ENCODE measurements at regions not wholly inside any gene's neighbourhood (a gene's known extent, or its start where the extent isn't known, plus 50 kb on each side); places are given as distances from the start of the nearest gene placed in this dataset.
"Not testable (repeated sequence)": the region's sequence is repeated elsewhere in the genome, so short reads cannot be mapped to it uniquely, and the experiment has no call there.

DNA sequence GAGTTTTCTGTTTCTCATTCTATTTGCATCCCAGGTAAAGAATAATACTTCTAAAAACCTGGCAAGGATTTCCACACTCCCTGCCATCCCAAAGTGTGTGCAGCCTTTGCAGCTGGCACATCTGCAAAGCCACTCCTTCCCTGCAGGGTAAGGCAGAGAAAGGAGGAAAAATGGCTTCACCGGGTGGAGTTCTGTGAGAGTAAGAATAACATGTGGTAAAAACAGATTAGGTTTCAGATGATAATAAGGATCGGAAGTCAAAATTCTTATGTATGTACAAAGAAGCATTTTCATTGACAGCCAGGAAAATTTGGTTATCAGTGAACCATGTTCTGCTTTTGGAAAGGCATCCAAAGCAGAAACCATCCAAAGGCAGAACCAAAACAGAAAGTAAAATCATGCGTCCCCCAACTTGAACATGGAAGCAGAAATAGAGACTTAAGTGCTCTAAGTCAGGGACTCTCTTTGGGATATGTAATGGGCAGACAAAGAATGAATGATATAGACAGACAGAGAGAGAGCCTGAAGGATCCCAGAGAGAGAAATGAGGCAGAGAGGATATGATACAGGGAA lies 192.6 kb upstream of the CCDC196 start:
- Mint-ChIP-seq H3K36me3 (no peaks in the 10 kb centered on the region), H3K4me1 (ENCODE audit: low read depth) (no peaks in the 10 kb centered on the region), H3K27me3 (no peaks in the 10 kb centered on the region), H3K27ac (no peak overlapping the region), H3K4me3 (no peak overlapping the region), H3K9me3 (peaks cover 5% of the 10 kb centered on the region)
- no peak for DNase-seq
- ChIA-PET CTCF (no interaction called here), POLR2A (no interaction called here)
- intact Hi-C loops (cut with micrococcal nuclease) = no loop called here

DNA sequence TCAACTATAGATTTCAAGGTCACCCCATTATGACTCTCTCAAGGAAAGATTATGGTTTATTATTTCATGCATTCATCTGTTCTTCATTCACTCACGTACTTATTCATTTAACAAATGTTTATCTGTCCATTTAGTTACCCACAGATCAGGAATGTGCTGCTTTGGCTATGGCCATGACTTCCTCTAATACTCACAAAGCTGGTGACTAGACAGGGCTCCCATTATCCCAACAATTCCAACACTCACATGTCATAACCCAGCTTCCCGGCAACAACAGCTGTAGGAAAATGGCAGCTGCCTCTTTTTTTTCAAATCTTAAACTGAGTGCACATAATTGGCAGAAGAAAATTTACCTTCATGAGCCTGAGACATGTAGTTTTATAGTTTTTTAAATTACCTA lies 190.8 kb upstream of the CCDC196 start:
- Mint-ChIP-seq H3K27ac (no peak overlapping the region), H3K9me3 (peaks cover 8% of the 10 kb centered on the region), H3K4me1 (ENCODE audit: low read depth) (no peaks in the 10 kb centered on the region), H3K27me3 (no peaks in the 10 kb centered on the region), H3K36me3 (no peaks in the 10 kb centered on the region), H3K4me3 (no peak overlapping the region)
- no peak for DNase-seq
- ChIA-PET CTCF (interaction anchor here (1.6 kb wide), 1 partner anchor 64 kb away, joined by 3 read pairs; no protein-coding TSS in a partner anchor), POLR2A (no interaction called here)
- intact Hi-C loops (cut with micrococcal nuclease) = no loop called here

GRCh38 chr14:66300886-66301285 lies 185.3 kb upstream of the CCDC196 start:
- no peaks in the 10 kb centered on the region for H3K36me3 Mint-ChIP-seq
- H3K4me3 Mint-ChIP-seq = no peak overlapping the region
- DNase-seq = no peak
- intact Hi-C loops (cut with micrococcal nuclease) = no loop called here
- ChIA-PET POLR2A (no interaction called here), CTCF (no interaction called here)
- no peak overlapping the region for H3K27ac Mint-ChIP-seq
- H3K9me3 Mint-ChIP-seq = peaks cover 12% of the 10 kb centered on the region
- H3K4me1 Mint-ChIP-seq (ENCODE audit: low read depth) = no peaks in the 10 kb centered on the region
- no peaks in the 10 kb centered on the region for H3K27me3 Mint-ChIP-seq

- ChIA-PET POLR2A (no interaction called here), CTCF (no interaction called here)
- no peak overlapping the region for H3K27ac Mint-ChIP-seq
- intact Hi-C loops (cut with micrococcal nuclease) = no loop called here
- no peaks in the 10 kb centered on the region for H3K4me1 Mint-ChIP-seq (ENCODE audit: low read depth)
- H3K27me3 Mint-ChIP-seq = no peaks in the 10 kb centered on the region
- no peak for DNase-seq
- peaks cover 13% of the 10 kb centered on the region for H3K9me3 Mint-ChIP-seq
- no peak overlapping the region for H3K4me3 Mint-ChIP-seq
- H3K36me3 Mint-ChIP-seq = peaks cover 3% of the 10 kb centered on the region
Measured at GRCh38 chr14:66306101-66306500, 180.1 kb upstream of the CCDC196 start.

DNA sequence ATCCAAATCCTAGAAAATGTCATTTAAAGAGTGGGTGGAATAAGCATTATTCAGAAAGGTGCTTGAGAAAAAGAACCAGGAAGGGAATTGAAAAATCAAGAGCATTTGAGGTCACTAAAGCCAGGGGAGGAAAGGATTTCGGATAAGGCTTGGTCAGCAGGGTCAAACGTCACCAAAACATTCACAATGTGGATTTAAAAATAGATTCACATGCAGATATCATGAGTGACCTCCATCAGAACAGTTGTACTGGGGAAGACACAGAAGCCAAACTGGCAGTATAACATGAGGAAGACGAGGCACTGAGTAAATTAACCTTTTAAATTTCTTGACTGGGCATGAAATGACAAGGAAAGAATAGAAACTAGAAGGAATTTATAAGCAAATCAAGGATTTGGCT lies 175.1 kb upstream of the CCDC196 start:
- Mint-ChIP-seq H3K4me1 (ENCODE audit: low read depth) (no peaks in the 10 kb centered on the region), H3K9me3 (peaks cover 9% of the 10 kb centered on the region), H3K27ac (no peak overlapping the region), H3K36me3 (peaks cover 3% of the 10 kb centered on the region), H3K4me3 (no peak overlapping the region), H3K27me3 (no peaks in the 10 kb centered on the region)
- intact Hi-C loops (cut with micrococcal nuclease) = no loop called here
- DNase-seq = no peak
- POLR2A ChIA-PET = no interaction called here
- CTCF ChIA-PET = no interaction called here

DNA sequence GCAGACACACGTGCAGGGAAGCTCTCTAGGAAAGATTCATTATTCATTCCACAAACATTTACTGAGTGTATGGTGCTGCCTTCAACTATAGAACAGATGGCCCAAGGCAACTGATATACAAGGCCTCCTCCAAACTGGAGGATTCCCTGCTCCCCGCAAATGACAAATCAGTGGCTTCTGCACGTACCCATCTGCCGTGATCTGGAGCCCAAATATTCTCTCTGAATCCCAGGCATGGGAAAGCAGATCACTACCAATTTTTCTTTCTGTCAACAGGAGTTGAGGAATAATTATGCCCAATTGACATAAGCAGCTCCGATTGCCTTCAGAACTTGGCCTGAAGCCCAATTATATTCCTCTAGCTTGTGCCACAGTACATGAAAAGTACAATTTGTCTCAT lies 174.2 kb upstream of the CCDC196 start:
- intact Hi-C loops (cut with micrococcal nuclease) = no loop called here
- H3K4me1 Mint-ChIP-seq (ENCODE audit: low read depth) = no peaks in the 10 kb centered on the region

DNA sequence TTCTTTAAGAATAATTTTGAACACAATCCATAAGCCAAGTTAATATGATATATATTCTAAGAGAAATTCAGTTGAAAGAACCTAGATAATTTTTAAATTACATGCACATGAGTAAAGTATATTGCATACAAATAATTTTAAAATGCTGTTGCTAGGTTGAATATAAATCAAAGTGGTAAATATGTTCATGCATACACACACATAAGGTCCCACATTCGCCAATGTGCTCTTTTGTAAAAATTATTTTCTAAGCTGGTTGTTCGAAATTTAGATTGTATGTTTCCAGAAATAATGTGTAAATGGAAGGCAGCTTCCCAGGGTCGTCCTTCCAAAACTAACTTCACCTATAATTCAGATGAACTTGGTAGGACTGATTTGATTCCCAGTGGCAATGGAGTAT lies 173.7 kb upstream of the CCDC196 start:
- no peak overlapping the region for H3K27ac Mint-ChIP-seq
- POLR2A ChIA-PET = no interaction called here
- H3K4me1 Mint-ChIP-seq (ENCODE audit: low read depth) = no peaks in the 10 kb centered on the region
- H3K27me3 Mint-ChIP-seq = no peaks in the 10 kb centered on the region
- no peak for DNase-seq
- CTCF ChIA-PET = interaction anchor here (0.7 kb wide), 1 partner anchor 92 kb away, joined by 3 read pairs; no protein-coding TSS in a partner anchor
- peaks cover 16% of the 10 kb centered on the region for H3K9me3 Mint-ChIP-seq
- H3K4me3 Mint-ChIP-seq = no peak overlapping the region
- H3K36me3 Mint-ChIP-seq = peaks cover 4% of the 10 kb centered on the region
- intact Hi-C loops (cut with micrococcal nuclease) = no loop called here

More for the DNA sequence above, 174.2 kb upstream of the CCDC196 start:
- DNase-seq = no peak
- ChIA-PET CTCF (interaction anchor here (0.7 kb wide), 1 partner anchor 92 kb away, joined by 3 read pairs; no protein-coding TSS in a partner anchor), POLR2A (no interaction called here)
- peaks cover 2% of the 10 kb centered on the region for H3K36me3 Mint-ChIP-seq
- H3K27me3 Mint-ChIP-seq = no peaks in the 10 kb centered on the region
- H3K4me3 Mint-ChIP-seq = no peak overlapping the region
- H3K27ac Mint-ChIP-seq = no peak overlapping the region
- peaks cover 11% of the 10 kb centered on the region for H3K9me3 Mint-ChIP-seq

- H3K27ac Mint-ChIP-seq = no peak overlapping the region
- no peak overlapping the region for H3K4me3 Mint-ChIP-seq
- POLR2A ChIA-PET = no interaction called here
- CTCF ChIA-PET = interaction anchor here (0.6 kb wide), 1 partner anchor 89 kb away, joined by 3 read pairs; no protein-coding TSS in a partner anchor
- intact Hi-C loops (cut with micrococcal nuclease) = no loop called here
- no peaks in the 10 kb centered on the region for H3K27me3 Mint-ChIP-seq
- no peaks in the 10 kb centered on the region for H3K4me1 Mint-ChIP-seq (ENCODE audit: low read depth)
- H3K9me3 Mint-ChIP-seq = peaks cover 23% of the 10 kb centered on the region
- peaks cover 10% of the 10 kb centered on the region for H3K36me3 Mint-ChIP-seq
- DNase-seq = no peak
Measured at GRCh38 chr14:66315098-66315497, 171.1 kb upstream of the CCDC196 start.

DNA sequence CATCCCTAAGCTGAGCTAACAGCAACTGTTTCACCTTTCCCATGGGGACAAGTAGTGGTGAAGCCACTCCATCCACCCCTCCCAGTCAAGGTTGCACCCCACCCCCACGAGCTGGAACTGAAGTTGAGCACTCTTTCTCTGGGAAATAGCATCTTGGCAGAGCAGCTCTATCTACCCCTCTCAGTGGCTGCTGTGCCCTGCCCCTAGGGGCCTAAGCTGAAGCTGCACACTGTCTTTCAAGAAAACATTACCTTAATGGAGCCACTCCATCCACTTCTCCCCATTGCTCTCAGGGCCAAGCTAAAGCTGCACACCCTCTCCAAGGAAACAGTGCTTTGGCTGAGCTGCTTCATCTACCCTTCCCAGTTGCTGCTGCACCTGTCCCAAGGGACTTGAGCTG lies 170.6 kb upstream of the CCDC196 start:
- Mint-ChIP-seq H3K4me1 (ENCODE audit: low read depth) (no peaks in the 10 kb centered on the region), H3K9me3 (peaks cover 23% of the 10 kb centered on the region), H3K4me3 (no peak overlapping the region), H3K27ac (no peak overlapping the region), H3K27me3 (no peaks in the 10 kb centered on the region), H3K36me3 (peaks cover 10% of the 10 kb centered on the region)
- ChIA-PET CTCF (interaction anchor here (0.6 to 0.9 kb wide), 2 partner anchors 28 to 89 kb away, joined by 3 read pairs; no protein-coding TSS in a partner anchor), POLR2A (no interaction called here)
- no peak for DNase-seq
- intact Hi-C loops (cut with micrococcal nuclease) = no loop called here

GRCh38 chr14:66322564-66322963 lies 163.6 kb upstream of the CCDC196 start:
- H3K9me3 Mint-ChIP-seq = peaks cover 16% of the 10 kb centered on the region
- H3K36me3 Mint-ChIP-seq = peaks cover 5% of the 10 kb centered on the region
- intact Hi-C loops (cut with micrococcal nuclease) = no loop called here
- ChIA-PET POLR2A (no interaction called here), CTCF (no interaction called here)
- no peak overlapping the region for H3K4me3 Mint-ChIP-seq
- H3K27ac Mint-ChIP-seq = no peak overlapping the region
- H3K4me1 Mint-ChIP-seq (ENCODE audit: low read depth) = no peaks in the 10 kb centered on the region
- no peak for DNase-seq
- no peaks in the 10 kb centered on the region for H3K27me3 Mint-ChIP-seq

GRCh38 chr14:66330228-66330627 lies 155.9 kb upstream of the CCDC196 start:
- POLR2A ChIA-PET = no interaction called here
- Mint-ChIP-seq H3K27me3 (no peaks in the 10 kb centered on the region), H3K9me3 (no peaks in the 10 kb centered on the region), H3K36me3 (peaks cover 2% of the 10 kb centered on the region), H3K4me1 (ENCODE audit: low read depth) (no peaks in the 10 kb centered on the region), H3K27ac (no peak overlapping the region), H3K4me3 (no peak overlapping the region)
- intact Hi-C loops (cut with micrococcal nuclease) = no loop called here
- CTCF ChIA-PET = no interaction called here
- no peak for DNase-seq

GRCh38 chr14:66330916-66331315 lies 155.3 kb upstream of the CCDC196 start:
- DNase-seq = no peak
- Mint-ChIP-seq H3K27me3 (no peaks in the 10 kb centered on the region), H3K9me3 (no peaks in the 10 kb centered on the region), H3K36me3 (peaks cover 2% of the 10 kb centered on the region), H3K4me1 (ENCODE audit: low read depth) (no peaks in the 10 kb centered on the region), H3K4me3 (no peak overlapping the region), H3K27ac (no peak overlapping the region)
- POLR2A ChIA-PET = no interaction called here
- CTCF ChIA-PET = no interaction called here
- intact Hi-C loops (cut with micrococcal nuclease) = no loop called here

- DNase-seq; CTCF ChIA-PET; POLR2A ChIA-PET; H3K4me1 Mint-ChIP-seq (ENCODE audit: low read depth); H3K27ac Mint-ChIP-seq; H3K4me3 Mint-ChIP-seq; intact Hi-C loops (cut with micrococcal nuclease); H3K9me3 Mint-ChIP-seq; H3K27me3 Mint-ChIP-seq; H3K36me3 Mint-ChIP-seq: not testable (repeated sequence)
Measured at GRCh38 chr14:66333293-66333692, 152.9 kb upstream of the CCDC196 start.
